T-cell (primary cell): ENCODE measurements at regions not wholly inside any gene's neighbourhood (a gene's known extent, or its start where the extent isn't known, plus 50 kb on each side); places are given as distances from the start of the nearest gene placed in this dataset.

ENCODE experiments used
- ATAC-seq, 4 experiments: fragments of 200-7000 bp in 3 of 4; fragments of 150-1000 bp in 1 of 4; cut with Tn5 transposase; replicated peaks in 1 of 4; 1 replicate in 3 of 4; 2 replicates in 1 of 4; pipeline ENCODE4 v1.10.0; 2021; ENCODE audit warnings: moderate library complexity in 3 of 4, mild to moderate bottlenecking in 2 of 4, moderate number of reproducible peaks in 1 of 4
- CTCF ChIA-PET, 2 donors: fragments of 300-600 bp; sonication (Branson Sonifier 250); formaldehyde crosslinking; loops; one replicate each; lab custom pipeline; 2022; ENCODE audit warnings: antibody characterized with exemption in 2 of 2; lab: Charles Lee
- POLR2A ChIA-PET, 2 donors: fragments of 300-600 bp; sonication (Branson Sonifier 250); formaldehyde crosslinking; loops; one replicate each; lab custom pipeline; 2022; ENCODE audit warnings: antibody characterized with exemption in 2 of 2; lab: Charles Lee
- DNase-seq, 35 experiments: peaks; one replicate each; pipeline versions ENCODE4 v3.0.0 to v3.0.0-alpha.2; 2013 to 2023
- H3K27ac ChIP-seq: one replicate; pipeline ENCODE4 v1.5.1; 2013; ENCODE audit warnings: low read length
- H3K27me3 ChIP-seq, 2 experiments: replicated peaks in 1 of 2; 1 replicate in 1 of 2; 2 replicates in 1 of 2; pipeline versions ENCODE4 v1.6.1 to v1.7.0; 2013; ENCODE audit warnings: low read length in 1 of 2, mixed read lengths in 1 of 2; ENCODE audit not compliant: control insufficient read depth in 2 of 2, insufficient read depth in 2 of 2; ENCODE audit errors: extremely low read depth in 1 of 2
- H3K36me3 ChIP-seq, 2 donors: 1 replicate in 1 of 2; 2 replicates in 1 of 2; pipeline versions ENCODE4 v1.6.1 to v1.7.0; 2013; ENCODE audit warnings: low read length in 1 of 2; ENCODE audit not compliant: control insufficient read depth in 2 of 2, insufficient read depth in 1 of 2; ENCODE audit errors: extremely low read depth in 1 of 2
- H3K4me1 ChIP-seq, 2 experiments: 1 replicate in 1 of 2; 2 replicates in 1 of 2; pipeline versions ENCODE4 v1.6.1 to v1.7.0; 2013; ENCODE audit warnings: low read length in 2 of 2, mixed read lengths in 1 of 2; ENCODE audit not compliant: insufficient read depth in 2 of 2, control insufficient read depth in 1 of 2; ENCODE audit errors: extremely low read depth in 1 of 2
- H3K4me3 ChIP-seq, 2 donors: 1 replicate in 1 of 2; 2 replicates in 1 of 2; pipeline versions ENCODE4 v1.5.1 to v1.7.0; 2013; ENCODE audit warnings: mild to moderate bottlenecking in 2 of 2, low read length in 1 of 2, moderate library complexity in 1 of 2; ENCODE audit not compliant: control insufficient read depth in 1 of 2; ENCODE audit errors: extremely low read depth in 1 of 2
- H3K9me3 ChIP-seq: 2 replicates; pipeline ENCODE4 v1.7.0; 2013
- H3K27ac Mint-ChIP-seq, 2 donors: one replicate each; pipeline ENCODE4 v1.8.0; 2020 to 2021; ENCODE audit warnings: mild to moderate bottlenecking in 2 of 2, mixed read lengths in 2 of 2
- H3K27me3 Mint-ChIP-seq, 2 donors: one replicate each; pipeline ENCODE4 v1.8.0; 2021 to 2022; ENCODE audit warnings: mixed read lengths in 2 of 2
- H3K36me3 Mint-ChIP-seq: one replicate; pipeline ENCODE4 v1.8.0; 2021; ENCODE audit warnings: mixed read lengths
- H3K4me1 Mint-ChIP-seq, 3 donors: one replicate each; pipeline ENCODE4 v1.8.0; 2020 to 2022; ENCODE audit warnings: mixed read lengths in 3 of 3, mild to moderate bottlenecking in 1 of 3
- H3K4me3 Mint-ChIP-seq, 3 donors: one replicate each; pipeline ENCODE4 v1.8.0; 2020 to 2022; ENCODE audit warnings: mild to moderate bottlenecking in 3 of 3, mixed read lengths in 3 of 3, moderate library complexity in 3 of 3
- H3K9me3 Mint-ChIP-seq, 3 donors: one replicate each; pipeline ENCODE4 v1.8.0; 2020 to 2022; ENCODE audit warnings: mixed read lengths in 3 of 3
- WGBS: methylation state at CpG from one replicate; pipeline ENCODE4 v1.1.5; 2013; ENCODE audit warnings: missing lambda C conversion rate; ENCODE audit not compliant: insufficient coverage; 5-methylcytosine and 5-hydroxymethylcytosine counted together

DNA sequence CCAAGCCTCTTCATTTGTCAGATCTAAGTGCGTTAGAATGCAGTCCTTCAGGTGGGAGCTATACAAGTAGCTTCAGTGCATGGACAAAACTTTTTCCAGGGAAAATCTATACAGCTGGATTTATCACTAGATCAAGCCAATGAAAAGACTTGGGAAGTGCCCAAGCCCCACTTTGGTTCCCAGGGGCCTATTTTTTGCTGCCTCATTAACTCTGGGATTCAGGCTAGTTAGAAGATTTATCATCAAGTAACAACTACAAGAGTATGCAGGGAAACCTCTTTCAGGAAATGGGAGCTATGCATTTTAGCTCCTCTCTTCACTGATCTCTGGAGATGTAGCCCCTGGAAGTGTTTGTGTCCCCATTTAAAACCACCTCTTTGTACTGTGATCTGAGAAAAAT lies 908.8 kb downstream of the SQOR start:
- H3K4me3 ChIP-seq = no peak overlapping the region
- ChIA-PET POLR2A (no interaction called here), CTCF (no interaction called here)
- H3K27me3 Mint-ChIP-seq = no peaks in the 10 kb centered on the region
- H3K27ac ChIP-seq = no peak overlapping the region
- H3K27ac Mint-ChIP-seq = no peak overlapping the region
- H3K4me1 Mint-ChIP-seq = no peaks in the 10 kb centered on the region
- WGBS = 100% methylated on average over 1 of the region's 1 CpG
- peaks cover 10 to 21% (median 18%) of the 10 kb centered on the region in 3 donors for H3K9me3 Mint-ChIP-seq
- H3K36me3 Mint-ChIP-seq = no peaks in the 10 kb centered on the region
- DNase-seq = no peak
- H3K4me1 ChIP-seq = no peaks in the 10 kb centered on the region
- H3K9me3 ChIP-seq = no peaks in the 10 kb centered on the region
- no peaks in the 10 kb centered on the region for H3K36me3 ChIP-seq
- no peaks in the 10 kb centered on the region for H3K27me3 ChIP-seq
- no peak for ATAC-seq
- H3K4me3 Mint-ChIP-seq = no peak overlapping the region

DNA sequence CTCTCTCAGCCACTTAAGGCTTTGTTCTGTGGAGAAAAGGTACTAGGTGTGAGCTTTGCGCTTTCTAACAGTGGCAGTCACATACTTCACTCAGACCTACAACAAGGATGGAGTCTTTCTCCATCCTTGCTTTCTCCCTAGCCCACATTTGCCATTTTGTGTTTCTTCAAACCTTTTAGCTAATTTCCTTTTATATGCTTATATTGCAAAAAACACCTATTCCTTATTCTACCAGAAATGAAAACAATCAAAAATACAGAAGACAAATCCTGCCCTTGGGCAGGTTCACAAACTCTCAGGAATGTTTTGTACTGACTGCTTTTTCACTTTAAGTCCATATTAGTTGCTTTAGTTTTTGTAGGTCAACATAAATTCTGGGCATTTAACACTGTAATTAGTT lies 914.2 kb downstream of the SQOR start:
- no CpG with 5 or more reads among the region's 1 CpG for WGBS
- Histone ChIP-seq H3K9me3 (no peaks in the 10 kb centered on the region), H3K36me3 (no peaks in the 10 kb centered on the region), H3K27ac (no peak overlapping the region), H3K4me1 (no peaks in the 10 kb centered on the region), H3K27me3 (no peaks in the 10 kb centered on the region), H3K4me3 (no peak overlapping the region)
- Mint-ChIP-seq H3K36me3 (no peaks in the 10 kb centered on the region), H3K27ac (no peak overlapping the region), H3K9me3 (peaks cover 5 to 14% (median 12%) of the 10 kb centered on the region in 3 donors), H3K4me1 (no peaks in the 10 kb centered on the region), H3K27me3 (no peaks in the 10 kb centered on the region), H3K4me3 (no peak overlapping the region)
- ATAC-seq (no peak), DNase-seq (no peak)
- POLR2A ChIA-PET = no interaction called here
- CTCF ChIA-PET = interaction anchor here in 1 of 2 donors (0.6 kb wide), 1 partner anchor 1822 kb away, joined by 3 read pairs; no protein-coding TSS in a partner anchor

DNA sequence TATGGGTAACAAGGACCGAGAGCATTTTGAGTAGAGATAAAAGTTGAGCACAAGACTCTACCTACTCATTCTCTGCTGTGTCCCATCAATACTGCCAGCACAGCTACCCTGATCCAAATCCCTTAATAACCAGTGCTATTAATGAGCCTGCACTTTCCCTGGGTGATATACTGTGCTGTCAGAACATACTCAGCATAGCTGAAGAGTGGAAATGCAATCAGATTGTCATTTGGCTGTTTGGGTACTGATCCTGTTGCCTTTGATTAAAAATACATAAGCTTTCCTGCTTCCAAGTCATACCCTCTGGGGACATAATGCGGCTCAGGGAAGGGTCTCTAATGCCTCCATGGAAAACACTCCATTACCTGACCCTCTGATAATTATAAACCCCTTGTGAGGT lies 917.5 kb downstream of the SQOR start:
- H3K36me3 ChIP-seq = no peaks in the 10 kb centered on the region
- no peaks in the 10 kb centered on the region for H3K27me3 ChIP-seq
- peaks cover 8 to 17% (median 11%) of the 10 kb centered on the region in 3 donors for H3K9me3 Mint-ChIP-seq
- no peak overlapping the region for H3K4me3 ChIP-seq
- H3K4me1 ChIP-seq = no peaks in the 10 kb centered on the region
- CTCF ChIA-PET = interaction anchor here in 1 of 2 donors (0.6 kb wide), 1 partner anchor 72 kb away, joined by 4 read pairs; no protein-coding TSS in a partner anchor
- no peak overlapping the region for H3K4me3 Mint-ChIP-seq
- DNase-seq (no peak), ATAC-seq (no peak)
- no peaks in the 10 kb centered on the region for H3K9me3 ChIP-seq
- no peaks in the 10 kb centered on the region for H3K4me1 Mint-ChIP-seq
- no peaks in the 10 kb centered on the region for H3K27me3 Mint-ChIP-seq
- no peak overlapping the region for H3K27ac Mint-ChIP-seq
- H3K27ac ChIP-seq = no peak overlapping the region
- WGBS = 80% methylated on average over 1 of the region's 2 CpGs
- POLR2A ChIA-PET = no interaction called here
- H3K36me3 Mint-ChIP-seq = no peaks in the 10 kb centered on the region

DNA sequence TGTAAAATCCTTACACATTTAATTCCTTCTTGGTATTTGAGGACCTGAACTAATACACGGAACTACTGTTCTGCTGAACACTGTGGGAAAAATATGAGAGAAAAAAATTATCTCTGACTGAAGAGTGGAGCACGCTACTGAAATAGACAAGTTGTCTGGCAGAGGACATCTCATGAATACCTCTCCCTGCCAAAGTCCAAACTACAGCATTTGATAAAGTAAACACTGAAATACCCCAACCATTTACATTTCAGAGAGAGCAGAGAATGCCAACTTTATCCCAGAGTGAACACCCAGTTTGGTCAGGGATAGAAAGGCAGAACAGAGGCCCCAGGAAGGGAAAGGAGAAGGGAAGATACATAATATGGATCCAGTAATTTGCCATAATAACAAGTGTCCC lies 920.7 kb downstream of the SQOR start:
- Mint-ChIP-seq H3K9me3 (peaks cover 7 to 10% (median 10%) of the 10 kb centered on the region in 3 donors), H3K36me3 (no peaks in the 10 kb centered on the region), H3K27me3 (no peaks in the 10 kb centered on the region), H3K27ac (no peak overlapping the region), H3K4me1 (no peaks in the 10 kb centered on the region), H3K4me3 (no peak overlapping the region)
- no CpG with 5 or more reads among the region's 2 CpGs for WGBS
- DNase-seq = no peak
- Histone ChIP-seq H3K27ac (no peak overlapping the region), H3K27me3 (no peaks in the 10 kb centered on the region), H3K36me3 (no peaks in the 10 kb centered on the region), H3K4me1 (no peaks in the 10 kb centered on the region), H3K9me3 (no peaks in the 10 kb centered on the region), H3K4me3 (no peak overlapping the region)
- POLR2A ChIA-PET = no interaction called here
- ATAC-seq = no peak
- CTCF ChIA-PET = no interaction called here

DNA sequence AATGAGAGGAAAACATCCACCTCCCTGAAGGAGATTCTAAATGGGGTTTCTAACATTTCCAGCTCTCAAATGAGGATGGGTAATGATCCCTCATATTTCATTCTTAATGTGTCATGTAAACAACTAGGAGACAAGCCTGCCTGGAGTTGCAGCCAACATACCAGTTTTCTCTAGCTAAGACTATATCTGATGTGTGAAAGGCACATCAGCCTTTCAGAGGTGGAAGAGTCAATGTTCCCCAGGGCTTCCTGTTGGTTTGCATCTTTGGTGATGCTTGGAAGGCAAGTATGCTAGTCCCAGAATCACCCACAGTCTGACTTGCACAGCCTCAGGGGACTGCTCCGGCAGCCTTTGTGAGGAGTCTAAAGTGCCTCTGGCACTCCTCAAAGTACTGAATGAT lies 921.2 kb downstream of the SQOR start:
- Histone ChIP-seq H3K36me3 (no peaks in the 10 kb centered on the region), H3K4me1 (no peaks in the 10 kb centered on the region), H3K27ac (no peak overlapping the region), H3K4me3 (no peak overlapping the region), H3K27me3 (no peaks in the 10 kb centered on the region), H3K9me3 (no peaks in the 10 kb centered on the region)
- ATAC-seq (no peak), DNase-seq (no peak)
- Mint-ChIP-seq H3K27ac (no peak overlapping the region), H3K27me3 (no peaks in the 10 kb centered on the region), H3K4me3 (no peak overlapping the region), H3K36me3 (no peaks in the 10 kb centered on the region), H3K4me1 (no peaks in the 10 kb centered on the region), H3K9me3 (peaks cover 9 to 14% (median 10%) of the 10 kb centered on the region in 3 donors)
- POLR2A ChIA-PET = no interaction called here
- CTCF ChIA-PET = no interaction called here
- WGBS = no CpG with 5 or more reads among the region's 1 CpG

DNA sequence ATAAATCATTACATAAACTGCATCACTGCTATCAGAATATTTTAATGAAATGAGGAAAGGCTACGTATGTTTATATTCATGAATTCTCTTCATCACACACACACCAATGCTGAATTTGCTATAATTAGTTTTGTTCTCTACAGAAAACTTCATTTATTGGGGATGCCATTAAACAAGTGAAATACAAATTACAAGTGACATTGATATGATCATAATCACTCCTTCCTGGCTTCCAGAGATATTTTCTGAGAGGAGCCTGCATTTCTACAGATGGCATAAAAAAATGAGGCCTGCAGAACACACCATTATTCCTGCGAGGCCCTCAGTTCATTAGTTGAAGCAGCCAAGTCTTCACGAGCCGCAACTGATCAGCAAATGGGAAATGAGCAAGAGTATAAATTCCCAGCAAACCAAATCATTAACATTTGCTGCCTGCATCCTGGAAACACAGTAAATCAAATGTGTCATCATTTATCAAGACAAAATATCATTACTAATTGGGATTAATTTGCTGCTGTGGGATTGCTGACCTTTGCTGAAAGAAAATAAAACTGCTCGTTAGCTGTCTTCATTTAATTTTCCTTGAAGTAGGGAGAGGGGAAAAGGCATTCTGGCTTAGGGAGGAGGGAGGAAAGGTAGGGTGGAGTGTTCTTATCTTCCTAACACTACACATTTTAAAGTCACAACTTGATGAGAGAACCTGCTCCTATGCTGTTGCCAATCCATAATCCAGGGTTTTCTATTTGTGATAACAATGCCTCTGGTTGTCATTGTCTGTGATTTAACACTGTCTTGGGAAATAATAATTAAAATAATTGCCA lies 921.9 kb downstream of the SQOR start:
- Histone ChIP-seq H3K4me1 (no peaks in the 10 kb centered on the region), H3K27me3 (no peaks in the 10 kb centered on the region), H3K4me3 (no peak overlapping the region), H3K9me3 (no peaks in the 10 kb centered on the region), H3K27ac (no peak overlapping the region), H3K36me3 (no peaks in the 10 kb centered on the region)
- no peak overlapping the region for H3K27ac Mint-ChIP-seq
- H3K4me1 Mint-ChIP-seq = no peaks in the 10 kb centered on the region
- H3K27me3 Mint-ChIP-seq = no peaks in the 10 kb centered on the region
- ChIA-PET POLR2A (no interaction called here), CTCF (no interaction called here)
- no CpG with 5 or more reads among the region's 5 CpGs for WGBS
- H3K9me3 Mint-ChIP-seq = peaks cover 10 to 17% (median 13%) of the 10 kb centered on the region in 3 donors
- H3K36me3 Mint-ChIP-seq = no peaks in the 10 kb centered on the region
- no peak for DNase-seq
- ATAC-seq = no peak
- H3K4me3 Mint-ChIP-seq = no peak overlapping the region
